Activated B cell treated with CpG ODN at 0.5 μM for 24 hours (primary cell): ENCODE measurements at regions not wholly inside any gene's neighbourhood (a gene's known extent, or its start where the extent isn't known, plus 50 kb on each side); places are given as distances from the start of the nearest gene placed in this dataset.

Experiments
- ATAC-seq: fragments of 200-7000 bp; cut with Tn5 transposase; one replicate; pipeline ENCODE4 v1.10.0; 2021; ENCODE audit warnings: low read depth, mild to moderate bottlenecking, moderate library complexity
- CTCF ChIA-PET: fragments of 350-600 bp; sonication (Branson Sonifier 250); formaldehyde crosslinking; loops from one replicate; lab custom pipeline; 2021; ENCODE audit warnings: antibody characterized with exemption; lab: Charles Lee
- POLR2A ChIA-PET: fragments of 350-600 bp; sonication (Branson Sonifier 250); formaldehyde crosslinking; loops from one replicate; lab custom pipeline; 2021; ENCODE audit warnings: antibody characterized with exemption; lab: Charles Lee
- DNase-seq: peaks from one replicate; pipeline ENCODE4 v3.0.0; 2022
- H3K27ac Mint-ChIP-seq: one replicate; pipeline ENCODE4 v1.8.0; 2020; ENCODE audit warnings: mixed read lengths
- H3K27me3 Mint-ChIP-seq: one replicate; pipeline ENCODE4 v1.8.0; 2021; ENCODE audit warnings: mixed read lengths
- H3K36me3 Mint-ChIP-seq: one replicate; pipeline ENCODE4 v1.8.0; 2021; ENCODE audit warnings: low read depth, mixed read lengths
- H3K4me1 Mint-ChIP-seq: one replicate; pipeline ENCODE4 v1.8.0; 2021; ENCODE audit warnings: mixed read lengths
- H3K4me3 Mint-ChIP-seq: one replicate; pipeline ENCODE4 v1.8.0; 2020; ENCODE audit warnings: mild to moderate bottlenecking, mixed read lengths
- H3K9me3 Mint-ChIP-seq: one replicate; pipeline ENCODE4 v1.8.0; 2020; ENCODE audit warnings: mixed read lengths
- CTCF ChIP-seq: fragments of 200-600 bp; IDR thresholded peaks from one replicate; pipeline ENCODE4 v1.8.0; 2022; ENCODE audit warnings: antibody characterized with exemption, mild to moderate bottlenecking
- intact Hi-C: fragments of 100-400 bp; cut with micrococcal nuclease; formaldehyde crosslinking; loops from one replicate; pipeline ENCODE4 v1.15.1; 2024

- Mint-ChIP-seq H3K36me3 (no peaks in the 10 kb centered on the region), H3K4me1 (peaks cover 4% of the 10 kb centered on the region), H3K27me3 (no peaks in the 10 kb centered on the region), H3K4me3 (no peak overlapping the region), H3K27ac (no peak overlapping the region), H3K9me3 (no peaks in the 10 kb centered on the region)
- ChIA-PET POLR2A (no interaction called here), CTCF (no interaction called here)
- ATAC-seq = no peak
- intact Hi-C loops = no loop called here
- no peak for TF ChIP-seq CTCF
- no peak for DNase-seq
Measured at GRCh38 chr17:72393553-72393952, 272.7 kb downstream of the SOX9 start.

- CTCF ChIA-PET = no interaction called here
- intact Hi-C loops = no loop called here
- H3K36me3 Mint-ChIP-seq = no peaks in the 10 kb centered on the region
- no peak overlapping the region for H3K4me3 Mint-ChIP-seq
- ATAC-seq (no peak), DNase-seq (no peak)
- no peaks in the 10 kb centered on the region for H3K27me3 Mint-ChIP-seq
- POLR2A ChIA-PET = no interaction called here
- TF ChIP-seq CTCF = no peak
- H3K4me1 Mint-ChIP-seq = peaks cover 4% of the 10 kb centered on the region
- no peaks in the 10 kb centered on the region for H3K9me3 Mint-ChIP-seq
- H3K27ac Mint-ChIP-seq = no peak overlapping the region
Measured at GRCh38 chr17:72394531-72394930, 273.7 kb downstream of the SOX9 start.

GRCh38 chr17:72396121-72396520 lies 275.3 kb downstream of the SOX9 start:
- DNase-seq (no peak), ATAC-seq (no peak)
- no peaks in the 10 kb centered on the region for H3K9me3 Mint-ChIP-seq
- H3K4me1 Mint-ChIP-seq = peaks cover 4% of the 10 kb centered on the region
- CTCF ChIA-PET = no interaction called here
- no peak for TF ChIP-seq CTCF
- no peaks in the 10 kb centered on the region for H3K36me3 Mint-ChIP-seq
- H3K4me3 Mint-ChIP-seq = no peak overlapping the region
- H3K27me3 Mint-ChIP-seq = no peaks in the 10 kb centered on the region
- intact Hi-C loops = no loop called here
- H3K27ac Mint-ChIP-seq = no peak overlapping the region
- POLR2A ChIA-PET = no interaction called here

GRCh38 chr17:72397223-72397667 lies 276.4 kb downstream of the SOX9 start:
- no peaks in the 10 kb centered on the region for H3K36me3 Mint-ChIP-seq
- no peak for TF ChIP-seq CTCF
- no peaks in the 10 kb centered on the region for H3K9me3 Mint-ChIP-seq
- intact Hi-C loops = no loop called here
- DNase-seq = no peak
- H3K4me3 Mint-ChIP-seq = no peak overlapping the region
- CTCF ChIA-PET = no interaction called here
- ATAC-seq = no peak
- no peak overlapping the region for H3K27ac Mint-ChIP-seq
- H3K4me1 Mint-ChIP-seq = peaks cover 4% of the 10 kb centered on the region
- POLR2A ChIA-PET = interaction anchor here (0.6 kb wide), 1 partner anchor 113 kb away, joined by 3 read pairs; no protein-coding TSS in a partner anchor
- no peaks in the 10 kb centered on the region for H3K27me3 Mint-ChIP-seq

- ATAC-seq (no peak), DNase-seq (no peak)
- intact Hi-C loops = no loop called here
- no peak overlapping the region for H3K27ac Mint-ChIP-seq
- CTCF ChIA-PET = no interaction called here
- POLR2A ChIA-PET = interaction anchor here (0.6 kb wide), 1 partner anchor 113 kb away, joined by 3 read pairs; no protein-coding TSS in a partner anchor
- H3K4me1 Mint-ChIP-seq = peaks cover under 1% of the 10 kb centered on the region
- no peak for TF ChIP-seq CTCF
- no peaks in the 10 kb centered on the region for H3K27me3 Mint-ChIP-seq
- H3K4me3 Mint-ChIP-seq = no peak overlapping the region
- H3K9me3 Mint-ChIP-seq = no peaks in the 10 kb centered on the region
- H3K36me3 Mint-ChIP-seq = no peaks in the 10 kb centered on the region
Measured at GRCh38 chr17:72397687-72398086, 276.9 kb downstream of the SOX9 start.
